ENCODE measurements at regions not wholly inside any gene's neighbourhood (a gene's known extent, or its start where the extent isn't known, plus 50 kb on each side); places are given as distances from the start of the nearest gene placed in this dataset.

GRCh38 chr1:48164571-48164970, 57.9 kb upstream of the SLC5A9 start:
- no peak for DNase-seq

- no peak for DNase-seq
Measured at GRCh38 chr1:48160486-48161132, 61.9 kb upstream of the SLC5A9 start.

GRCh38 chr1:48139275-48139674, 83.2 kb upstream of the SLC5A9 start:
- no peak for DNase-seq

- no peak for DNase-seq
Measured at GRCh38 chr1:48127735-48128685, 94.5 kb upstream of the SLC5A9 start.

GRCh38 chr1:48123647-48124046, 98.9 kb upstream of the SLC5A9 start:
- no peak for DNase-seq

- no peak for DNase-seq
Measured at GRCh38 chr1:48121955-48122354, 100.6 kb upstream of the SLC5A9 start.

GRCh38 chr1:48120621-48121020, 101.9 kb upstream of the SLC5A9 start:
- DNase-seq, result no peak

- no peak for DNase-seq
Measured at GRCh38 chr1:48115835-48116234, 106.7 kb upstream of the SLC5A9 start.

- no peak for DNase-seq
Measured at GRCh38 chr1:48114596-48115382, 107.7 kb upstream of the SLC5A9 start.

GRCh38 chr1:48109390-48110013, 112.3 kb upstream of the TRABD2B start:
- peak in 10 of 58 donors; percentile 3 to 68 (median 8) for DNase-seq

GRCh38 chr1:48107516-48107915, 110.3 kb upstream of the TRABD2B start:
- no peak for DNase-seq

- DNase-seq, result no peak
Measured at GRCh38 chr1:48106049-48106448, 108.9 kb upstream of the TRABD2B start.

GRCh38 chr1:48105165-48105564, 108.0 kb upstream of the TRABD2B start:
- peak in 1 of 58 donors; percentile 9 for DNase-seq

GRCh38 chr1:48103495-48103894, 106.3 kb upstream of the TRABD2B start:
- no peak for DNase-seq

- no peak for DNase-seq
Measured at GRCh38 chr1:48102766-48103165, 105.6 kb upstream of the TRABD2B start.

GRCh38 chr1:48099072-48099773, 102.0 kb upstream of the TRABD2B start:
- DNase-seq, result no peak

GRCh38 chr1:48093696-48094528, 96.7 kb upstream of the TRABD2B start:
- peak in 6 of 58 donors; percentile 2 to 39 (median 23) for DNase-seq

- DNase-seq, result no peak
Measured at GRCh38 chr1:48093147-48093546, 96.0 kb upstream of the TRABD2B start.

- DNase-seq, result no peak
Measured at GRCh38 chr1:48092401-48092800, 95.2 kb upstream of the TRABD2B start.

All from anterior cingulate cortex (tissue), 58 donors.